ENCODE measurements at regions not wholly inside any gene's neighbourhood (a gene's known extent, or its start where the extent isn't known, plus 50 kb on each side); places are given as distances from the start of the nearest gene placed in this dataset.
"Not testable (repeated sequence)": the region's sequence is repeated elsewhere in the genome, so short reads cannot be mapped to it uniquely, and the experiment has no call there.

GRCh38 chr5:83802686-83803085 is 82.0 kb upstream of the HAPLN1 start:
- DNase-seq: no peak
- Histone ChIP-seq H3K4me1 (ENCODE audit: control extremely low read depth in 1 of 4, control insufficient read depth in 4 of 4, insufficient read depth in 4 of 4, low read length in 3 of 4) (no peaks in the 10 kb centered on the region), H3K36me3 (ENCODE audit: control insufficient read depth in 4 of 4, insufficient read depth in 4 of 4, low read length in 3 of 4) (no peaks in the 10 kb centered on the region), H3K27ac (ENCODE audit: insufficient read depth in 1 of 2, low read depth in 1 of 2, low read length in 2 of 2, poor library complexity in 1 of 2, severe bottlenecking in 2 of 2) (no peak overlapping the region), H3K9me3 (ENCODE audit: control extremely low read depth in 1 of 5, control insufficient read depth in 4 of 5, insufficient read depth in 2 of 5, low read depth in 1 of 5, low read length in 4 of 5) (no peaks in the 10 kb centered on the region), H3K4me3 (ENCODE audit: control insufficient read depth in 1 of 7, extremely low read depth in 1 of 7, insufficient read depth in 4 of 7, low read depth in 2 of 7, low read length in 6 of 7) (no peak overlapping the region), H3K27me3 (replicated peaks in 2 of 5; ENCODE audit: control insufficient read depth in 4 of 5, insufficient read depth in 5 of 5, low read length in 4 of 5) (no peaks in the 10 kb centered on the region)
- ChIA-PET POLR2A (no interaction called here), CTCF (no interaction called here)
- 100% methylated on average over 1 of the region's 2 CpGs for WGBS (ENCODE audit: insufficient coverage)

- Histone ChIP-seq H3K4me1 (ENCODE audit: control extremely low read depth in 1 of 4, control insufficient read depth in 4 of 4, insufficient read depth in 4 of 4, low read length in 3 of 4) (no peaks in the 10 kb centered on the region), H3K9me3 (ENCODE audit: control extremely low read depth in 1 of 5, control insufficient read depth in 4 of 5, insufficient read depth in 2 of 5, low read depth in 1 of 5, low read length in 4 of 5) (no peaks in the 10 kb centered on the region), H3K27ac (ENCODE audit: insufficient read depth in 1 of 2, low read depth in 1 of 2, low read length in 2 of 2, poor library complexity in 1 of 2, severe bottlenecking in 2 of 2) (no peak overlapping the region), H3K4me3 (ENCODE audit: control insufficient read depth in 1 of 7, extremely low read depth in 1 of 7, insufficient read depth in 4 of 7, low read depth in 2 of 7, low read length in 6 of 7) (no peak overlapping the region), H3K36me3 (ENCODE audit: control insufficient read depth in 4 of 4, insufficient read depth in 4 of 4, low read length in 3 of 4) (no peaks in the 10 kb centered on the region), H3K27me3 (replicated peaks in 2 of 5; ENCODE audit: control insufficient read depth in 4 of 5, insufficient read depth in 5 of 5, low read length in 4 of 5) (no peaks in the 10 kb centered on the region)
- ChIA-PET CTCF (interaction anchor here (0.9 kb wide), 1 partner anchor 16 kb away, joined by 3 read pairs; no protein-coding TSS in a partner anchor), POLR2A (no interaction called here)
- no peak for DNase-seq
- WGBS (ENCODE audit: insufficient coverage): no CpG with 5 or more reads among the region's 2 CpGs
Observed at GRCh38 chr5:83800201-83800600, 79.5 kb upstream of the HAPLN1 start.

- H3K27ac ChIP-seq (ENCODE audit: insufficient read depth in 1 of 2, low read depth in 1 of 2, low read length in 2 of 2, poor library complexity in 1 of 2, severe bottlenecking in 2 of 2); POLR2A ChIA-PET; CTCF ChIA-PET; H3K4me1 ChIP-seq (ENCODE audit: control extremely low read depth in 1 of 4, control insufficient read depth in 4 of 4, insufficient read depth in 4 of 4, low read length in 3 of 4); H3K36me3 ChIP-seq (ENCODE audit: control insufficient read depth in 4 of 4, insufficient read depth in 4 of 4, low read length in 3 of 4); H3K4me3 ChIP-seq (ENCODE audit: control insufficient read depth in 1 of 7, extremely low read depth in 1 of 7, insufficient read depth in 4 of 7, low read depth in 2 of 7, low read length in 6 of 7); DNase-seq; H3K27me3 ChIP-seq (replicated peaks in 2 of 5; ENCODE audit: control insufficient read depth in 4 of 5, insufficient read depth in 5 of 5, low read length in 4 of 5); H3K9me3 ChIP-seq (ENCODE audit: control extremely low read depth in 1 of 5, control insufficient read depth in 4 of 5, insufficient read depth in 2 of 5, low read depth in 1 of 5, low read length in 4 of 5): not testable (repeated sequence)
- 98% methylated on average over 10 of the region's 11 CpGs for WGBS (ENCODE audit: insufficient coverage)
Observed at GRCh38 chr5:83799020-83799419, 78.4 kb upstream of the HAPLN1 start.

GRCh38 chr5:83789371-83789770 is 68.7 kb upstream of the HAPLN1 start:
- no peaks in the 10 kb centered on the region for H3K36me3 ChIP-seq (ENCODE audit: control insufficient read depth in 4 of 4, insufficient read depth in 4 of 4, low read length in 3 of 4)
- H3K27me3 ChIP-seq (replicated peaks in 2 of 5; ENCODE audit: control insufficient read depth in 4 of 5, insufficient read depth in 5 of 5, low read length in 4 of 5): no peaks in the 10 kb centered on the region
- H3K4me3 ChIP-seq (ENCODE audit: control insufficient read depth in 1 of 7, extremely low read depth in 1 of 7, insufficient read depth in 4 of 7, low read depth in 2 of 7, low read length in 6 of 7): no peak overlapping the region
- no peak for DNase-seq
- WGBS (ENCODE audit: insufficient coverage): no CpG with 5 or more reads among the region's 1 CpG
- no peaks in the 10 kb centered on the region for H3K4me1 ChIP-seq (ENCODE audit: control extremely low read depth in 1 of 4, control insufficient read depth in 4 of 4, insufficient read depth in 4 of 4, low read length in 3 of 4)
- H3K27ac ChIP-seq (ENCODE audit: insufficient read depth in 1 of 2, low read depth in 1 of 2, low read length in 2 of 2, poor library complexity in 1 of 2, severe bottlenecking in 2 of 2): no peak overlapping the region
- ChIA-PET CTCF (no interaction called here), POLR2A (no interaction called here)
- H3K9me3 ChIP-seq (ENCODE audit: control extremely low read depth in 1 of 5, control insufficient read depth in 4 of 5, insufficient read depth in 2 of 5, low read depth in 1 of 5, low read length in 4 of 5): peaks cover 0 to 1% (median 0%) of the 10 kb centered on the region in 5 experiments

GRCh38 chr5:83787631-83788030 is 67.0 kb upstream of the HAPLN1 start:
- WGBS (ENCODE audit: insufficient coverage): 100% methylated on average over 1 of the region's 3 CpGs
- CTCF ChIA-PET: no interaction called here
- POLR2A ChIA-PET: no interaction called here
- H3K27ac ChIP-seq (ENCODE audit: insufficient read depth in 1 of 2, low read depth in 1 of 2, low read length in 2 of 2, poor library complexity in 1 of 2, severe bottlenecking in 2 of 2): no peak overlapping the region
- no peaks in the 10 kb centered on the region for H3K4me1 ChIP-seq (ENCODE audit: control extremely low read depth in 1 of 4, control insufficient read depth in 4 of 4, insufficient read depth in 4 of 4, low read length in 3 of 4)
- no peaks in the 10 kb centered on the region for H3K27me3 ChIP-seq (replicated peaks in 2 of 5; ENCODE audit: control insufficient read depth in 4 of 5, insufficient read depth in 5 of 5, low read length in 4 of 5)
- H3K4me3 ChIP-seq (ENCODE audit: control insufficient read depth in 1 of 7, extremely low read depth in 1 of 7, insufficient read depth in 4 of 7, low read depth in 2 of 7, low read length in 6 of 7): no peak overlapping the region
- no peaks in the 10 kb centered on the region for H3K36me3 ChIP-seq (ENCODE audit: control insufficient read depth in 4 of 4, insufficient read depth in 4 of 4, low read length in 3 of 4)
- DNase-seq: no peak
- peaks cover 0 to 1% (median 0%) of the 10 kb centered on the region in 5 experiments for H3K9me3 ChIP-seq (ENCODE audit: control extremely low read depth in 1 of 5, control insufficient read depth in 4 of 5, insufficient read depth in 2 of 5, low read depth in 1 of 5, low read length in 4 of 5)

- Histone ChIP-seq H3K27me3 (replicated peaks in 2 of 5; ENCODE audit: control insufficient read depth in 4 of 5, insufficient read depth in 5 of 5, low read length in 4 of 5) (no peaks in the 10 kb centered on the region), H3K4me1 (ENCODE audit: control extremely low read depth in 1 of 4, control insufficient read depth in 4 of 4, insufficient read depth in 4 of 4, low read length in 3 of 4) (no peaks in the 10 kb centered on the region), H3K9me3 (ENCODE audit: control extremely low read depth in 1 of 5, control insufficient read depth in 4 of 5, insufficient read depth in 2 of 5, low read depth in 1 of 5, low read length in 4 of 5) (peaks cover 0 to 1% (median 0%) of the 10 kb centered on the region in 5 experiments), H3K27ac (ENCODE audit: insufficient read depth in 1 of 2, low read depth in 1 of 2, low read length in 2 of 2, poor library complexity in 1 of 2, severe bottlenecking in 2 of 2) (no peak overlapping the region), H3K36me3 (ENCODE audit: control insufficient read depth in 4 of 4, insufficient read depth in 4 of 4, low read length in 3 of 4) (no peaks in the 10 kb centered on the region), H3K4me3 (ENCODE audit: control insufficient read depth in 1 of 7, extremely low read depth in 1 of 7, insufficient read depth in 4 of 7, low read depth in 2 of 7, low read length in 6 of 7) (no peak overlapping the region)
- DNase-seq: no peak
- ChIA-PET CTCF (no interaction called here), POLR2A (no interaction called here)
- 97% methylated on average over 3 of the region's 6 CpGs for WGBS (ENCODE audit: insufficient coverage)
Observed at GRCh38 chr5:83785176-83785668, 64.6 kb upstream of the HAPLN1 start.

GRCh38 chr5:83780699-83781350 is 60.2 kb upstream of the HAPLN1 start:
- H3K9me3 ChIP-seq (ENCODE audit: control extremely low read depth in 1 of 5, control insufficient read depth in 4 of 5, insufficient read depth in 2 of 5, low read depth in 1 of 5, low read length in 4 of 5): no peaks in the 10 kb centered on the region
- WGBS (ENCODE audit: insufficient coverage): 86% methylated on average over 2 of the region's 3 CpGs
- ChIA-PET POLR2A (no interaction called here), CTCF (no interaction called here)
- H3K4me1 ChIP-seq (ENCODE audit: control extremely low read depth in 1 of 4, control insufficient read depth in 4 of 4, insufficient read depth in 4 of 4, low read length in 3 of 4): no peaks in the 10 kb centered on the region
- H3K36me3 ChIP-seq (ENCODE audit: control insufficient read depth in 4 of 4, insufficient read depth in 4 of 4, low read length in 3 of 4): no peaks in the 10 kb centered on the region
- H3K27ac ChIP-seq (ENCODE audit: insufficient read depth in 1 of 2, low read depth in 1 of 2, low read length in 2 of 2, poor library complexity in 1 of 2, severe bottlenecking in 2 of 2): no peak overlapping the region
- no peaks in the 10 kb centered on the region for H3K27me3 ChIP-seq (replicated peaks in 2 of 5; ENCODE audit: control insufficient read depth in 4 of 5, insufficient read depth in 5 of 5, low read length in 4 of 5)
- no peak for DNase-seq
- no peak overlapping the region for H3K4me3 ChIP-seq (ENCODE audit: control insufficient read depth in 1 of 7, extremely low read depth in 1 of 7, insufficient read depth in 4 of 7, low read depth in 2 of 7, low read length in 6 of 7)

All from common myeloid progenitor, CD34-positive (primary cell).